Caco-2 (cell line): ENCODE measurements at regions not wholly inside any gene's neighbourhood (a gene's known extent, or its start where the extent isn't known, plus 50 kb on each side); places are given as distances from the start of the nearest gene placed in this dataset.

ENCODE experiments used
- BruUV-seq: library from RNA; stranded (reverse); fragments of 400-500 nt; replicated peaks from 2 replicates; lab custom pipeline; 2021; lab: Mats Ljungman, UMichigan
- CTCF ChIA-PET: fragments of 300-600 bp; sonication (Branson Sonifier 250); formaldehyde crosslinking; loops from one replicate; lab custom pipeline; 2022; ENCODE audit warnings: antibody characterized with exemption; lab: Charles Lee
- POLR2A ChIA-PET: fragments of 300-600 bp; sonication (Branson Sonifier 250); formaldehyde crosslinking; loops from one replicate; lab custom pipeline; 2022; ENCODE audit warnings: antibody characterized with exemption; lab: Charles Lee
- DNase-seq, 2 experiments: peaks; one replicate each; pipeline versions ENCODE4 v3.0.0 to v3.0.0-alpha.2; 2020 to 2022
- H3K27me3 ChIP-seq: replicated peaks from 2 replicates; pipeline ENCODE4 v1.6.0; 2011; ENCODE audit warnings: low read length; ENCODE audit not compliant: control insufficient read depth, insufficient read depth
- H3K36me3 ChIP-seq: 2 replicates; pipeline ENCODE4 v1.5.1; 2011; ENCODE audit warnings: low read length; ENCODE audit not compliant: control insufficient read depth, insufficient read depth
- H3K4me1 ChIP-seq: fragments of 250-450 bp; sonication (Bioruptor Pico); 2 replicates; pipeline ENCODE4 v1.5.1; 2020; ENCODE audit warnings: mild to moderate bottlenecking
- H3K4me3 ChIP-seq: 2 replicates; pipeline ENCODE4 v1.5.1; 2011; ENCODE audit warnings: low read depth, mild to moderate bottlenecking, control low read depth, low read length
- H3K9me3 ChIP-seq: fragments of 250-450 bp; sonication (Bioruptor Pico); 2 replicates; pipeline ENCODE4 v1.5.1; 2020; ENCODE audit warnings: mild to moderate bottlenecking, moderate library complexity
- H3K27ac Mint-ChIP-seq: one replicate; pipeline ENCODE4 v1.8.0; 2022; ENCODE audit warnings: mixed read lengths; ENCODE audit not compliant: unreplicated experiment
- H3K27me3 Mint-ChIP-seq: one replicate; pipeline ENCODE4 v1.8.0; 2022; ENCODE audit warnings: mixed read lengths; ENCODE audit not compliant: insufficient read depth, unreplicated experiment
- H3K36me3 Mint-ChIP-seq: one replicate; pipeline ENCODE4 v1.8.0; 2022; ENCODE audit warnings: mild to moderate bottlenecking, mixed read lengths; ENCODE audit not compliant: insufficient read depth, unreplicated experiment
- H3K4me1 Mint-ChIP-seq: one replicate; pipeline ENCODE4 v1.8.0; 2022; ENCODE audit warnings: low read depth, mixed read lengths; ENCODE audit not compliant: unreplicated experiment
- H3K4me3 Mint-ChIP-seq: one replicate; pipeline ENCODE4 v1.8.0; 2022; ENCODE audit warnings: mild to moderate bottlenecking, moderate library complexity, mixed read lengths; ENCODE audit not compliant: unreplicated experiment
- H3K9me3 Mint-ChIP-seq: one replicate; pipeline ENCODE4 v1.8.0; 2022; ENCODE audit warnings: mixed read lengths; ENCODE audit not compliant: unreplicated experiment
- intact Hi-C: fragments of 100-400 bp; cut with micrococcal nuclease; formaldehyde crosslinking; loops from one replicate; pipeline ENCODE4 v1.10.0; 2022; ENCODE audit not compliant: unreplicated experiment
- TF ChIP-seq, protein P1 (sequence below), 2 experiments: fragments of 200-600 bp in 1 of 2; IDR thresholded peaks; 1 replicate in 1 of 2; 2 replicates in 1 of 2; pipeline versions ENCODE4 v1.5.1 to v1.8.0; 2011 to 2022; ENCODE audit warnings: antibody characterized with exemption in 1 of 2, control low read depth in 1 of 2, inconsistent platforms in 1 of 2, low read depth in 1 of 2, low read length in 1 of 2, mild to moderate bottlenecking in 1 of 2, moderate library complexity in 1 of 2; ENCODE audit not compliant: insufficient read depth in 1 of 2, severe bottlenecking in 1 of 2, unreplicated experiment in 1 of 2

DNA sequence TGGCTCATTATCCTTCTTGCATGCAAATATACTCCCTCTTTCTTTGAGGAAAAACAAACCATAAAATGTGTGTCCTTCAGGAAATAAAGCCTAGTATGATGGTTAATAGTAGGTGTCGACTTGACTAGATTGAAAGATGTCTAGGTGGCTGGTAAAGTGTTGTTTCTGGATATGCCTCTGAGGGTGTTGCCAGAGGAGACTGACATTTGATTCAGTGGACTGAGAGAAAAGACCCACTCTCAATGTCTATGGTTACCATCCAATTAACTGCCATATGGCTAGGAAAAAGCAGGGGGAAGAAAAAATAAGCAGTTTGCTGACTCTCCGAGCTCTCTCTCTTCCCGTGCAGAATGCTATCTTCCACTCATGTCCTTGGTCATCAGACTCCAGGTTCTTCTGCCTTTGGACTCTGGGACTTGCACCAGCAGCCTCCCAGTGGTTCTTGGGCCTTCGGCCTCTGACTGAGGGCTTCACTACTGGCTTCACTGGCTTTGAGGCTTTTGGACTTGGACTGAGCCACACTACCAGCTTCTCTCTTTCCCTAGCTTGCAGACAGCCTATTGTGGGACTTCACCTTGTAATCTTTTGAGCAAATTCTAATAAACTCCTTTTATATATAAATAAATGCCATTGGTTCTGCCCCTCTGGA lies 532.1 kb upstream of the HTR2C start:
- DNase-seq, result no peak
- Mint-ChIP-seq H3K4me1 (no peaks in the 10 kb centered on the region), H3K9me3 (no peaks in the 10 kb centered on the region), H3K4me3 (no peak overlapping the region), H3K36me3 (no peaks in the 10 kb centered on the region), H3K27me3 (no peaks in the 10 kb centered on the region), H3K27ac (no peak overlapping the region)
- CTCF ChIA-PET, result no interaction called here
- Histone ChIP-seq H3K4me3 (no peak overlapping the region), H3K27me3 (no peaks in the 10 kb centered on the region), H3K36me3 (no peaks in the 10 kb centered on the region), H3K9me3 (no peaks in the 10 kb centered on the region), H3K4me1 (no peaks in the 10 kb centered on the region)
- no TSS peak for BruUV-seq
- intact Hi-C loops, result no loop called here
- TF ChIP-seq, protein P1, sequence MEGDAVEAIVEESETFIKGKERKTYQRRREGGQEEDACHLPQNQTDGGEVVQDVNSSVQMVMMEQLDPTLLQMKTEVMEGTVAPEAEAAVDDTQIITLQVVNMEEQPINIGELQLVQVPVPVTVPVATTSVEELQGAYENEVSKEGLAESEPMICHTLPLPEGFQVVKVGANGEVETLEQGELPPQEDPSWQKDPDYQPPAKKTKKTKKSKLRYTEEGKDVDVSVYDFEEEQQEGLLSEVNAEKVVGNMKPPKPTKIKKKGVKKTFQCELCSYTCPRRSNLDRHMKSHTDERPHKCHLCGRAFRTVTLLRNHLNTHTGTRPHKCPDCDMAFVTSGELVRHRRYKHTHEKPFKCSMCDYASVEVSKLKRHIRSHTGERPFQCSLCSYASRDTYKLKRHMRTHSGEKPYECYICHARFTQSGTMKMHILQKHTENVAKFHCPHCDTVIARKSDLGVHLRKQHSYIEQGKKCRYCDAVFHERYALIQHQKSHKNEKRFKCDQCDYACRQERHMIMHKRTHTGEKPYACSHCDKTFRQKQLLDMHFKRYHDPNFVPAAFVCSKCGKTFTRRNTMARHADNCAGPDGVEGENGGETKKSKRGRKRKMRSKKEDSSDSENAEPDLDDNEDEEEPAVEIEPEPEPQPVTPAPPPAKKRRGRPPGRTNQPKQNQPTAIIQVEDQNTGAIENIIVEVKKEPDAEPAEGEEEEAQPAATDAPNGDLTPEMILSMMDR (IDR thresholded peaks at IDR 0.05; ENCODE audit: insufficient read depth in 1 of 2, low read depth in 1 of 2, low read length in 1 of 2, severe bottlenecking in 1 of 2, unreplicated experiment in 1 of 2), result no peak
- POLR2A ChIA-PET, result no interaction called here

DNA sequence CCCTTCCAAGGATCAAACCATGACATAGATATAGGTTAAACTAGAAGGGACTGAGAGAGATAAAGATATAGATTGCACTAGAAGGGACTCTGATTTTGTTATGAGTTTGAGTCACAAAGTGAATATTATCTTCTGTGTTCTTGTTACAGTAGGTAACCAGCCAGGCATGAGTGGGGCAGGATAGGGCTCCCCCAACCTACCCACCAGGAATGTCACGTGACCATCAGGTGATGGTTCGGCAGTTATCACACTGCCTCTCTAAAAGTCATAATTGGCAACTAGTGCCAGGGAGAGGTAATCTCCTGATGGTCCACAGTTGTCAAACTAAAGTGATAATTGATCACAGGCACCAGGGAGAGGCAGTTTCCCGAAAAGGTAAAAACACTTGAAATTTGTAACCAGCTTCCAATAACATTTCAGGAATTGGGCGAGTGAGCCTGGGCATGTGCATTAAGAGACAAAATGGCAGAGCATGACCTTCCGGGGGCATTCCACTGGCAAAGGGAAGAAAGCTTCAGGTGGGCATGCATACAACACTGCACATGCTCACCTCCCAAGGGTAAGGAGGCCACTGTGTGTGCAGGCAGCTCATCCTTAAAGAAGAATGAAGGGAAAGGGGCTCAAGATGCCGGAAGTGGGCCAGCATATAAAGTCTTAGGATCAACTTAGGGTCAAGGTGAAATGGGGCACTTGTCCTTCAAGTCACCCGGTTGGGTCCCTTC lies 533.6 kb upstream of the HTR2C start:
- Histone ChIP-seq H3K4me1 (no peaks in the 10 kb centered on the region), H3K4me3 (no peak overlapping the region), H3K27me3 (no peaks in the 10 kb centered on the region), H3K36me3 (no peaks in the 10 kb centered on the region), H3K9me3 (no peaks in the 10 kb centered on the region)
- intact Hi-C loops, result no loop called here
- no peaks in the 10 kb centered on the region for H3K9me3 Mint-ChIP-seq
- no peaks in the 10 kb centered on the region for H3K4me1 Mint-ChIP-seq
- H3K36me3 Mint-ChIP-seq, result no peaks in the 10 kb centered on the region
- no peak overlapping the region for H3K4me3 Mint-ChIP-seq
- no TSS peak for BruUV-seq
- TF ChIP-seq, protein P1 (IDR thresholded peaks at IDR 0.05; ENCODE audit: insufficient read depth in 1 of 2, low read depth in 1 of 2, low read length in 1 of 2, severe bottlenecking in 1 of 2, unreplicated experiment in 1 of 2), result no peak
- POLR2A ChIA-PET, result no interaction called here
- CTCF ChIA-PET, result no interaction called here
- DNase-seq, result no peak
- H3K27ac Mint-ChIP-seq, result no peak overlapping the region
- H3K27me3 Mint-ChIP-seq, result no peaks in the 10 kb centered on the region

DNA sequence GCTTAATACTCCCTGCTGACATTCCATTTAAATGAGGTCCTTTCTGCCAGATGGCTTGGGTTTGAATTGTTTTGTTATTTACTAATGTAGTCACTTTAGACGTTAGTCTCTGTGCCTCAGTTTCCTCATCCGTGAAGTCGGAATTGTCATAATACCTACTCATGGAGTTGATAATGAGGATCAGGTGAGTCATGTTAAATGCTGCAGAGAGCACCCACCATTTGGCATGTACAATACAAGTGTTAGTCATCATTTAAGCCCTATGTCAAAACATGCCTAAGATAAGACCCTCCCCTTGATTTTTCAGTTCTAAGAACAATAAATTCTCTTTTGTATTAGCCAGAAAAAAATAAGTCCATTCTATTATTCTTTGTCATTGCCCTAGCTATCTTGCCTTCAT lies 534.8 kb upstream of the HTR2C start:
- intact Hi-C loops, result no loop called here
- no peak overlapping the region for H3K4me3 Mint-ChIP-seq
- POLR2A ChIA-PET, result no interaction called here

More for the DNA sequence above, 534.8 kb upstream of the HTR2C start:
- no peaks in the 10 kb centered on the region for H3K27me3 Mint-ChIP-seq
- H3K36me3 ChIP-seq, result no peaks in the 10 kb centered on the region
- TF ChIP-seq, protein P1 (IDR thresholded peaks at IDR 0.05; ENCODE audit: insufficient read depth in 1 of 2, low read depth in 1 of 2, low read length in 1 of 2, severe bottlenecking in 1 of 2, unreplicated experiment in 1 of 2), result no peak
- H3K27ac Mint-ChIP-seq, result no peak overlapping the region
- CTCF ChIA-PET, result no interaction called here
- H3K36me3 Mint-ChIP-seq, result no peaks in the 10 kb centered on the region
- DNase-seq, result no peak
- H3K9me3 Mint-ChIP-seq, result no peaks in the 10 kb centered on the region
- no peaks in the 10 kb centered on the region for H3K4me1 ChIP-seq
- no TSS peak for BruUV-seq
- no peaks in the 10 kb centered on the region for H3K4me1 Mint-ChIP-seq
- H3K9me3 ChIP-seq, result no peaks in the 10 kb centered on the region
- no peaks in the 10 kb centered on the region for H3K27me3 ChIP-seq
- no peak overlapping the region for H3K4me3 ChIP-seq
